Inflammatory macrophage treated with lipopolysaccharide for 1 hour (primary cell): ENCODE measurements at regions not wholly inside any gene's neighbourhood (a gene's known extent, or its start where the extent isn't known, plus 50 kb on each side); places are given as distances from the start of the nearest gene placed in this dataset.
"Not testable (repeated sequence)": the region's sequence is repeated elsewhere in the genome, so short reads cannot be mapped to it uniquely, and the experiment has no call there.

Source experiments
- DNase-seq, 2 donors: peaks; one replicate each; pipeline ENCODE4 v3.0.0-alpha.2; 2020 to 2022

DNA sequence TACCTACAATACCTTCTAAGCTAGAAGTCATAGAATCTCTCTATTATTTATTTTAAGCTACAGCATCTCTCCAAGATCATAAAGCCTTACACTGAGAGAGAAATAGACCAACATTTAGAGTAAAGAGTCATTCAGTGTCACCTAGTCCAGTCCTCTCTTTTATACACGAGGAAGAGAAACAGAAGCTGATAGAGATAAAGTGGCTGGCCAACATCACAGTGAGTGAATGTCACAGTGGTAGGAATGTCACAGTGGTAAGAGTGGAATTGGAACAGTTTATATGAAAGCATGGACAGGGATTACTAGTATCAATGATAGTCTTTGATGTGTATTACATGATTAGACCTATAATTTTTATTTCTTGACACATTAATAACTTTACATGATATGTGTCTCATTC lies 307.8 kb upstream of the NBPF12 start:
- not testable (repeated sequence) for DNase-seq

DNA sequence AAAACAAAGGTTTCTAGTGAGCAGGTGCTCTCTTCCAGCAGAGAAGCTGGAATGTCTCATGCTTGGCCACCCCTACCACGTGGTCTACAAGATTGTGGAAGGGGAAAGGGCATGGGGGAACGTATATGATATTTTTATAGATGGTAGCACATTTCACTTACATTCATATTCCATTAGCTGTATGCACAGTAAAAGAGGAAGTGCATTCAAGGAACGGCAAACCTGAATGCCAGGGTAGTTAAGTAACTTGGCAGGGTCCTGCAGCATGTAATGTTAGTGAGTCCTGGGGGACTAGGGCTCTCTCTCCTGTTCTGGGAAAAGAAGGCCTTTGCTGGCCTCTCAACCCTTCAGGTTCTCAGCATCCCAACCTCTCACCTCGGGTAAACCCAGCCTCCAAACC lies 319.5 kb upstream of the NBPF12 start:
- not testable (repeated sequence) for DNase-seq

DNA sequence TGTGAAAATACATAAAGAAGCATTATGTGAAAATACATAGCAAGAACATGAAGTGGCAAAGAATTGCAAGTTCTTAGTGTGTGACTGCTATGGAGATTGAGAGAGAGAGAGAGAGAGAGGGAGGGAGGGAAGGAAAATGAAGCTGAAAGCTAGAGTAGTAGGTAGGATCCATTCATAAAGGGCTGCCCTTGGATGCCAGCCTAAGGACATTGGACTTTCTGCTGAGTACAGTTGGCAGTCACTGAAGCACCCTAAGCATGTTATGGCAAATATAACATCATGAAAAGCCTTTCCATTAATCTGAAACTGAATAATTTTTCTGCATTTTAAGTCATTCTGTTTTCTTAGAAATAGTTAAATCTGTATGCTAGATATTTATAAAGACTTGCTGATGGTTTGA lies 333.4 kb upstream of the NBPF12 start:
- DNase-seq: not testable (repeated sequence)

DNA sequence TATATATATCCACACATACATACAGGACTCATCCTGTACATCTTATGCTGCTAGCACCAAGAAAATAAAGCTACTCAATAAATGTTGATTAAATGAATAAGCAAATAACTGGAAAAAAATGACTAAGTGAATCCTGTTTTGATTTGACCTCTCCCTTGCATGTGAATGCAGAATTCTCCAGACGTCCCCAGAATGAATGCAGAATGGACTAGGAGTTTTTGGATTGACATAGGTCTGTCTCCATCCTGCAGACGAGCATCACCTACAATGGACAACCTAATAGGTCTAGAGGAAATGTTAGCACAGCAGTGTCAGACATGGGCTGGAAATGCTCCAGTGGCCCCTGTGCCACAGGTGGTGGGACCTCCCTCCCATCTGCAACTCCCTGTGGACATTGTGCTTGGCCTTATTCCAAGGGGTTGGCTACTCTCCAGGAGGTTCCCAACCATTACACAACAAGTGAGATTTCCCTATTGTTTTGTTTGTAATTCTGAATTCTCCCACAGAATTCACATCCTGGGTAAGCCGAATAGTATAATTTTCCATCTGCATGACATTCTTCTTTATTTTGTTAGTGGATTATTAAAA lies 337.3 kb upstream of the NBPF12 start:
- not testable (repeated sequence) for DNase-seq

DNA sequence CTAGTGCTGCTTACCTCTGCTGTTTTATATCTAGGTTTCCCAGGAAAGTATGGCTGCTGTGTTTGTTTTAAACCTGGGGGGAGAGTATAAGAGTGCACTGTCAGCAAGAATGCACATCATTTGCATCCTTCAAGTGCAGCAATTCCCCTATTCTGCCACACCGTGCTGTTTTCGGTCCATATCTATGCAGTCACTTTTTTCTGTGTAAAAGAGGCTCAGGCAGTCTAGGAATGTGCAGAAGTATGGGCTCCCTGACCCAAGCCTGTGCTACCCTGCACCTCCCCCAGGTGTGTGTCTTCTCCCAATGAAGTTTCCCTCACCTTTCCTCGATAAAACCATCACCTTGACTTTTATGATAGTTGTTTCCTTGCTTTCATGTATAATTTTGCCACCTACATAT lies 338.2 kb upstream of the NBPF12 start:
- DNase-seq: not testable (repeated sequence)

DNA sequence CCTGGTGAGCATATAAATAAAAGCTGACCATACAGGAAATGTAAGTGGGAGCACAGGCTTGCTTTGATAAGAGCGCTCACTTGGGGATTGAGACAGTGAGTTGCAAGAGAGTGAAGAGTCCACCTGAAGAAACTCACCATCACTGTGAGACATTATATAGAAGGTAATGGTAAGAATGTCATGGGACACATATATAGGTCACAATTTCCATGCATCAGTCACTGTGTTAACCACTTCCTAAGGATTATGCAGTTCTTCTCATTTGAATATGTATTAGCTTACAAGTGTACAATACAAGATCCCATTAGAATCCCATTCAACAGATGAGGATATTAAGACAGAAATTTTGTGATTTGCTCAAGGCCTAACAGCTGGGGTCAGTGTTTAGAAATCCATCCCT lies 352.4 kb upstream of the NOTCH2NLA start:
- not testable (repeated sequence) for DNase-seq

DNA sequence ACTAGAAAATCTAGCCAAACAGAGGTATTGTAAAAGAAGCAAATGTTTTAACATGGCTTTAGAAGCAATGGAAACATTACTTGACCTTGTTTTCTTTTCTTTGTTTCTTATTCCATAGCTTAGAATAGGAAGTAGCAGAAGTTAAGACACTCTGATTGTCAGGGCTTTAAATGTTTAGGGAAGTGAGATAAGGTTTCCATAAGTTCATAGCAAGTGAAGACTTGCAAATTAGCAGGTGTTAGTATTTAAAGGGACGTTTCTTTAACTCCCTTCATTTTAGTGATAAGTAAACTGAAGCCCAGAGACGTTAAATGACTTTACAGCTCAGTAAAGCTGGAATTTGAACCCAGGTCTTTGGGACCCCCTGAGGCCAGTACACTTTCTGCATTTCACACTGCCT lies 338.7 kb upstream of the NOTCH2NLA start:
- DNase-seq: not testable (repeated sequence)

DNA sequence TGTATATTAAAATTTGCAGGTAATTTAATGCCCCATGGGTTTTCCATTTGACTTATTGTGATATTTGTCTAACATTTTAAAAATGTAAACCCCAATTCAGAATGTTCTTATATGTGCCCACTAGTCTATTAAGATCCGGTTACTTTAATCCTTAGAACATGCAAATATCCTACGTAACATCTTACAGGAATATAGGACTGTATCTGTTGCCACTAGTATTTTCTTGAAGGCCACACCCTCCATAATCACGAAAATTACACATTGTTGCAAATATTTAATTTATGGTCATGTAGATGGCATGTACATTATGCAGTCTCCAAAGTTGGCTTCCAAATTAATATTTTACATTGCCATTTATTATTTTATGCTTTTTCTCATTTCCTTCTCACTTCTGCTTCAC lies 329.2 kb upstream of the NOTCH2NLA start:
- not testable (repeated sequence) for DNase-seq

DNA sequence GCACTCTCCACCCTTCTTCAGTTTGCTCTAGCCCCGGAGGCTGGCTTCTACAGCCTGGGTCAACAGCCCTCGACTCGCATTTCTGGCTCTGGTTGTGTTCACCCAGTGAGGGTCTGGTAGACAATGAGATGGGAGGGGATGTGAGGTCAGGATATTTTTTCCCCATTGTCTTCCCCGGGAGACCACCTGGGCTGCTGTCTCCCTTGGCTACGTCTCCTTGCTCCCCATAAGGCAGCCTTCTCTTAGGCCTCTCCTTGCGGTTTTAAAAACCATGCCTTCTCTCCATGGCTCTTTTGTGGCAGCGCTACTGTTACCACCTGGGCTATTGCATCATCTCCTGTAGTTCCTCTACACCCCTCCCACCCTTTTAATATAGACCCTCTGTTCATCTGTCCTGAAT lies 327.6 kb upstream of the NOTCH2NLA start:
- not testable (repeated sequence) for DNase-seq

DNA sequence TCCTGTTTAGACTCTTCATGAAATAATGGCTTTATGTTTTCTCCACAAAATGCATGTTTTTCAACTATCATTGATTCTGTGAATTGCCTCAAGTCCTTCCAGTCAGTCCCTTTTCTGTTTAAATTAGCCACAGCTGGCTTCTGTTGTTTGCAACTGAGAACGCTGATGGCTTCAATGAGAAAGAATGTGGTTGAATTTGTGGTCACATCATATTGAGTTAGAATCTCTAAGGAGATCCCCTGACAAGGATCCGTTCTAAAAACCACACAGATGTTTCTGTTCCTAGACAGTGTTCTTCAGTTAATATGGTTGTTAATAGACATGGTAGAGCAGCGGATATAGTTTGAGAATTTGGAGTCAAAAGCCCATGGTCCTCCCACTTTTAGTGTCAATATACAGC lies 323.6 kb upstream of the NOTCH2NLA start:
- DNase-seq: not testable (repeated sequence)

DNA sequence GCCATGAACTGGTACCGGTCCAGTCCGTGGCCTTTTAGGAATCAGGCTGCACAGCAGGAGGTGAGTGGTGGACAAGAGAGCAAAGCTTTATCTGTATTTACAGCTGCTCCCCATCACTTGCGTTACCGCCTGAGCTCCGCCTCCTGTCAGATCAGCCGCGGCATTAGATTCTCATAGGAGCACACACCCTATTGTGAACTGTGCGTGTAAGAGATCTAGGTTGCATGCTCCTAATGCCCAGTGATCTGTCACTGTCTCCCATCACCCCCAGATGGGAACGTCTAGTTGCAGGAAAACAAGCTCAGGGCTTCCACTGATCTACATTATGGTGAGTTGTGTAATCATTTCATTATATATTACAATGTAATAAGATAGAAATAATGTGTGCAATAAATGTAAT lies 319.9 kb upstream of the NOTCH2NLA start:
- not testable (repeated sequence) for DNase-seq

DNA sequence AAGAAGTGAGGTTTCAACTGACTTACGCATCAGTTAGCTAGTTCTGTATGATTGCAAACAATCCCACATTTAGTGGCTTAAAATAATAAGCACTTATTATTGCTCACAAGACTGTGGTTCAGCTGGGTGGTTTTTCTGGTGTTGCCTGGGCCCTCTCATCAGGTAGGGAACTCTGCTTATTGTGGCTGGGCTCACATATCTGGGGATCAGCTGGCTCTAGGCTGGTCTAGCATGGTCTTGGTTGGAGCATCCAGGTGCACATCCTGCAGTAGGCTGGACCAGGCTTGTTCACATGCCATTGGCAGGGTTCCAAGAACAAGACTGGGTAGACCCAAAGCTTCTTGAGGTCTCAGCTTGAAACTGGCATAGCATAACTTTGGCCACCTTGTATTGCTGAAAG lies 317.4 kb upstream of the NOTCH2NLA start:
- not testable (repeated sequence) for DNase-seq

DNA sequence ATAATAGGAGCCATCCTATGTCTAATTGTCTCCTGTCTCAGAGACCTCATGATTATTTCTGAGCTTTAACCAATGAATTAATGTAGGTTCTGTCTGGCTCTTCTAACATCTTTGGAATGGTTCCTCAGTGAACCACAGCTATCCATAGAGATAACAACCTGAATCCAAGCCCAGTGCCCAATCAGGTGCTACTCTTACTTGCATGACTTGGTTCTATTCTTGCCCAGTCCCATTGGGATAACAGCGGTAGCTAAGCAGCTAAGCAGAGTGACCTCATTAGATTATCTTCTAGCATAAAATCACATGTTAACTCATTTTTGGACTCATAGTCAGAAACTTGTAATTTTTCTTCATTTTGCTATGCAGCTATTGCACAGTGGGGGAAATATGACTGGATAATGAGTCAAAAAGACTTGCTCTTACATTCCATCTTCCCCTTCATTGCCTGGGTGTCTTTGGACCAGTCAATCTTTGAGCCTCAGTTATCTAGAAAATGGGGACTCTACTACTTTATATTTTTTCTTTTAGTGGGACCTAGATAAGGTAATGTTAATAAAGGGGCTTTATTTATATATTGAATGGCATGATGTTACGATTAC lies 309.1 kb upstream of the NOTCH2NLA start:
- DNase-seq: not testable (repeated sequence)

DNA sequence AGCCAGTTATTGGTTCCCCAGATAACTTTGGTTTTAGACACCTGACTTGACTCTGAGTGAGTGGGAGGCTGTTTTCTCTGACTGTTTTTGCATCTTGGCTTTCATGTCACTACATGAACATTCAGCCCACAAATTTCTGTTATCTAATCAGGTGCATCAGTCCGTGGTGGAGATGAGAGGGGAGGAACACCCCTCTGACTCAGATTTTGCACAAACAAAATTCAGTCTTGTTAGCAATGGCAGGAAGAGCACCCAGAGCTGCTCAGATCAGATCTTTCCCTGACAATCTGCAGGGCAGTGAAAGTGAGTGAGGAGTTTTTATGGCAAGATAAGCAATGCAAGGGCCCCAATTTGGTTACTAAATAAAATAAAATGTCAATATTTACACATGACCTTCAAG lies 307.2 kb upstream of the NOTCH2NLA start:
- DNase-seq: not testable (repeated sequence)

DNA sequence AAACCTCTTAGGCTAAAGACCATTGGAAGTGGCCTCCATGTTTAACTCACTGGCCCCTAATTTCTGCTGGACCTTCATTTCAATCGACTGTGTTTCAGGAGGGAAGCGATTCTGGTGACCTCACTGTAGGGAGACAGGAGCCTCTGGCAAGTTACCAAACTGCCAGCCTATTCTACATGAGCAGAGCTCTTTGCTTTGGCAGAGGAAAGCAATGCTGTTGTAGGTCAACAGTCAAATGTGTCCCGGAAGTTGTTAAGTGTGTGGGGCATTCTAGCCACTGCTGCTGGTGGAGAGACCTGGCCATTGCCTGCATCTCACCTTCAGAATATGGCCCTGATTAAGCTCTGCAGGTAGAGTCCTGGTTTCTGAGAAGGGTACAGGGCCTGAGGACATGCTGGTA lies 306.8 kb upstream of the NOTCH2NLA start:
- not testable (repeated sequence) for DNase-seq

DNA sequence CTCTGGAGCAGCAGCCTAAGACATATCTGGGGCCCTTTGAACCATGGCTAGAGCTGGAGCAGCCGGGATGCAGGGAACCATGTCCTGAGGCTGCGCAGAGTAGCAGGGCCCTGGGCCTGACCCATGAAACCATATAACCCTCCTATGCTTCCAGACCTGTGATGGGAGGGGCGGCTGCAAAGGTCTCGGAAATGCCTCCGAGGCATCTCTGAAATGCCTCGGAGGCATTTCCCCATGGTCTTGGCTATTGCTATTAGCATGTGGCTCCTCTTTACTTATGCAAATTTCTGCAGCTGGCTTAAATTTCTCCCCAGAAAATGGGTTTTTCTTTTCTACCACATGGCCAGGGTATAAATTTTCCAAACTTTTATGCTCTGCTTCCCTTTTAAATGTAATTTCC lies 302.1 kb upstream of the NOTCH2NLA start:
- not testable (repeated sequence) for DNase-seq

DNA sequence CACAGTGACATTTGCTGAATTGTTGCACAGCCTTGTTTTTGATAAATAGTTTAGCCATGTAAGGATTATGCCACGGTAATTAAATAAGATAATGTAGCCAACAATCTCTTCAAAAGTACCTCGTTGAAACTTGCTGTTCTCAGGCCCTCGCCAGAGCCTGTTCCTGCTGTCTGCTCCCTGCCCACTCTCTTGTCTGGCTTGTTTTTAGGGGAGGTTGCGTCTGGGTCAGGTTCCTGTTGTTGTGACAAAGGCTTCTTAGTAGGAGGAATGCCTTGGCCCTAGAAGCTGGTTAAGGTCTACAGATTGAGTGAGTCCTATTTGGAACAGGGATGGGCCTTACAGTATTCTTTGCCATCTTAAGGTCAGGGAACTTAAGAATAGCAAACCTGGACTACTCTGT lies 294.0 kb upstream of the NOTCH2NLA start:
- not testable (repeated sequence) for DNase-seq

DNA sequence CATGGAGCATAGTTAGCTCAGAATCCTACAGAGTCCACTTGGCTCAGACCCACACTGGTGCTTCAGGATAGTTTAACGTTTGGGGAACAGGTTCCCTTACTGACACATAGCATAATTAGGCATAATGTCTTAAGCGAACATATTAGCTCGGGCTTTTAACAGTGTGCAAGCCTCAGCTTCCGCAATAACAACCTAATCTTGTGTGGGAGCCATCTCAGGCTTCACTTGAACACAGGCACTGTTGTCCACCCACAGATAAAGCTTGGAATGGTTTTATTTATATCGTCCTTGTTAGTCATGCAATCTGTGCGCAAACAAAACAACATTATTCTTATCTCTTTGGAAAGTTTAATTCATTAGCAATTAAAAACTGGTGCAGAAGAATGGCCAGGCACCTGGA lies 293.5 kb upstream of the NOTCH2NLA start:
- DNase-seq: not testable (repeated sequence)

DNA sequence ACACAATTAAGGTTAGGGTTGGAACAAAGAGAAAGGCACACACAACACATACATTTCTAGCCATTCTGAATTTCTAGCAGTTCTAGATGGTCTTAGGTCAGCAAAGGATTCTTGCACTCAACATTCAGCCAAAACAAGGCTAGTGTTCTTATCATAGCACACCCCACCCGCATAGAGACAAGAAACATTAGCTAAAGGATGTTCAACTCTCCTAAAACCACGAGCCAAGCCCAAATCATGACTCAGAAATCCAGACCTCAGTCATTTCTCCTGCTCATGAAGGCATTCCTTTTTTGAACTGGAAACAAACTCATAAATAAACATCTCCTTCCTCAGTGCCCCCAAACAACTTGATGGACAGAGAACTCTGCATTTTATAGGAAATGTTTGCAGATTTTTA lies 293.0 kb upstream of the NOTCH2NLA start:
- not testable (repeated sequence) for DNase-seq

DNA sequence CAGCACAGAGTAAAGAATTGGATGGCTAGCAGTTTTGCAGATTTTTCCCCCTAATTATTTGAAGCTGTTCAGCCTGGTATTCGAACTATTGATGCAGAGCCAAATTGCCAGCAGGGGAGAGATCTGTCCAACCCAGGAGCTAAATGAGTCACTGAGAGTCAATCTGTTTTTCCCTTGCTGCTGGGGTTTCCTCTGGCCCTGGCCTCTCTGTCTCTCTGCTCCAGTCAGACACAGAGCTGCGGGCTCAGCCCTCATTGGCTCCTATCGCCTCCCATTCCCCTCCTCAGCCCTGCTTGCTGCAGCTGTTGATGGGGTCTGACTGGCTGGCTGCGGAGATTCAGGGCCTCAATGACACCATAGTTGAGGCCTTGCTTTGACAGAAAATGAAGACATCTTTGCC lies 284.9 kb upstream of the NOTCH2NLA start:
- not testable (repeated sequence) for DNase-seq

DNA sequence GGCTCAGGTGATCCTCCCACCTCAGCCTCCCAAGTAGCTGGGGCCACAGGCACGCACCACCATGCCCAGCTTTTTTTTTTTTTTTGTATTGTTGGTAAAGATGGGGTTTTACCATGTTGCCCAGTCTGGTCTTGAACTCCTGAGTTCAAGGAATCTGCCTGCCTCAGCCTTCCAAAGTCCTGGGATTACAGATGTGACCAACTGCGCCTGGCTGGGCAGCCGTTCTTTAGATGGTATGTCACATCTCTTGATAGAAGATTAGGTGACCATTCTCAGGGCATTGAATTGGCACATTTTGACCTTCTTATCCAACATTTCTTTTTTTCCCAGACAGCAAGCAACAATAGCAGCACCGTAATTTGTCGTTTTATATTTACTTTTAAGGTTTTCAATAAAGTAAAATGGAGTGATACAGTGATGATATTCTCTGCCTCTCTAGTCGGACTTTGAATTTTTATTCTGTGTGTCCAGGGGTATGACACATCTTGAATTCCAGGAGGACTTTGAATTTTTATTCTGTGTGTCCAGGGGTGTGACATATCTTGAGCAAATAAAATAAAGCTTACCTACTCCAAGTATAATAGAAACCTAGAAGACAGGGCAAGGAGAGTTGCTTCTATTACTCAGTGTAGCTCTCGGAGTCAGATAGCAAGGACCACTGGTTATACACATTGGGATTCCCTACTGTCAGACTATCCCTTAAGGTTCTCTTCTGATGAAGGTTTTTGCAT lies 282.4 kb upstream of the NOTCH2NLA start:
- not testable (repeated sequence) for DNase-seq

DNA sequence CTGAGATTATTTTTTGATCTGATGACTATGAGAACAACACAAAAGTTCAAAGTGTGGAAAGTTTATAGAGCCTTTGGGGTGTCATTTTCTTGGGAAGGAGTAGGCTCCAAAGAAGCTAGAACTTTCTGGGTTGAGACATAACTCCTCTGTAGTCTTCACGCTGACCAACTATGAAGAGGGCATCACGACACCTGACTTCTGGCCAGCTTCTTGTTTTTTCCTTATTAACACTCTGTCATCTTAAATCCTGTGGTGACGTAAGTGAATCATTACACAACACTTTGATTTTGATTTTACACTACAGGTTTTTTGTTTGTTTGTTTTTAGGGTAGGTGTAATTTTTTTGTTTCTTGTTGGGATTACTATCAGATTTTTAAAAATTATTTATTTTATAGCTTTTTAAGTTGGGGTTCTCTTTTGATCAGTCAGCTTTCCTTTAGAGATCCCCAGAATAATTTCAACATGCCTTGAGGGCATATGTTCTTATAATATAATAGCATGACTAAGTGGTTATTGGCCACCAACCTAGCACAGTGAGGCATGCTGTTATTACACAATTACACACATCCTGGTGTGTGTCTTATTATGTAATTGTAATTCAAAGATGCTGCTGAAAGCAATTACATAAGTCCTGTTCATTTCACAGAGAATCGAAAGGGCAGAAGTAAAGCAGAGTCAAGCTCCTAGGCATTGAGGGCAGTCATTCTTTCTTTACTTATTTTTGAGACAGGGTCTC lies 281.6 kb upstream of the NOTCH2NLA start:
- DNase-seq: not testable (repeated sequence)

DNA sequence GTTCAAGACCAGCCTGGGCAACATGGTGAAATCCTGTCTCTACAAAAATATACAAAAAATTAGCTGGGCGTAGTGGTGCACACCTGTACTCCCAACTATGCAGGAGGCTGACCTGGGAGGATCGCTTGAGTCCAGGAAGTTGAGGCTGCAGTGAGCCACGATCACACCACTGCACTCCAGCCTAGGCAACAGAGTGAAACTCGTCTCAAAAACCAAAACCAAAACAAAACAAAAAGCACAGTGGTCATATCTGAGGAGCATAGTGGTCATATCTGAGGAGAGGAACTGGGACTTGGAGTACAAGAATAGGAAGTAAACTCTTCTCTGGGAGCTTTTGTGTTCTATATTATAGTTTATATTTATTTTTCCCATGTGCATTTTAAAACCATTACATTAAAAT lies 275.3 kb upstream of the NOTCH2NLA start:
- not testable (repeated sequence) for DNase-seq
